Nephron progenitor cell (in vitro differentiated cells): ENCODE measurements at regions not wholly inside any gene's neighbourhood (a gene's known extent, or its start where the extent isn't known, plus 50 kb on each side); places are given as distances from the start of the nearest gene placed in this dataset.
A peak's percentile ranks its signal among the peaks of the same experiment; 100 is the strongest.

Experiments used
- DNase-seq: peaks from one replicate; pipeline ENCODE4 v3.0.0; 2021
- H3K27ac Mint-ChIP-seq: 2 replicates; pipeline ENCODE4 v1.8.0; 2021; ENCODE audit warnings: mild to moderate bottlenecking, moderate library complexity, mixed read lengths
- H3K27me3 Mint-ChIP-seq: 2 replicates; pipeline ENCODE4 v1.8.0; 2021; ENCODE audit warnings: mild to moderate bottlenecking, low read depth, mixed read lengths; ENCODE audit not compliant: poor library complexity
- H3K36me3 Mint-ChIP-seq: 2 replicates; pipeline ENCODE4 v1.8.0; 2021; ENCODE audit warnings: low read depth, mixed read lengths
- H3K4me1 Mint-ChIP-seq: 2 replicates; pipeline ENCODE4 v1.8.0; 2021; ENCODE audit warnings: mixed read lengths
- H3K4me3 Mint-ChIP-seq: 2 replicates; pipeline ENCODE4 v1.8.0; 2021; ENCODE audit warnings: mild to moderate bottlenecking, moderate library complexity, mixed read lengths
- H3K9me3 Mint-ChIP-seq: 2 replicates; pipeline ENCODE4 v1.8.0; 2021; ENCODE audit warnings: mild to moderate bottlenecking, moderate library complexity, mixed read lengths
- TF ChIP-seq, protein P1 (sequence below): fragments of 200-600 bp; sonication (generic); IDR thresholded peaks from 2 replicates; pipeline ENCODE4 v1.5.0; 2021; ENCODE audit warnings: antibody characterized with exemption

DNA sequence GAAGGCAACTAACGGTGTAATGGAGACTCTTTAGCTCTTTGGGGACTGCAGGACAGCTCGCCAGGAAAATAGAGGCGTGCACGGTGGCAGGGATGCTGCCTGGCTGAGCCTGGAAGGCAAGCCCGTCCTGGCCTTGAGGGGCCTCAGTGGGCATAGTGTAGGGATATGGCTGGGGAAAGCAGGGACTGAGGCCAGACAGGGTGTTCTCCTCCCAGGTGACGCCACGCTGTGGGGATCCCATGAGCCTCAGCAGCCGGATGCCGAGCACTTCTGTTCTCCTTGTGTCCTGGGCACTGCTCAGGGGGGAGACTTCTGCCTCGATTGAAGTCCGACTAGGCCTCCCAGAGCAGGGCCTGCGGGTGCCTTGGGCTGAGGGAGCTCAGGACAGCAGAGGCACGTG, 89.2 kb downstream of the NPIPB11 start:
- TF ChIP-seq, protein P1, sequence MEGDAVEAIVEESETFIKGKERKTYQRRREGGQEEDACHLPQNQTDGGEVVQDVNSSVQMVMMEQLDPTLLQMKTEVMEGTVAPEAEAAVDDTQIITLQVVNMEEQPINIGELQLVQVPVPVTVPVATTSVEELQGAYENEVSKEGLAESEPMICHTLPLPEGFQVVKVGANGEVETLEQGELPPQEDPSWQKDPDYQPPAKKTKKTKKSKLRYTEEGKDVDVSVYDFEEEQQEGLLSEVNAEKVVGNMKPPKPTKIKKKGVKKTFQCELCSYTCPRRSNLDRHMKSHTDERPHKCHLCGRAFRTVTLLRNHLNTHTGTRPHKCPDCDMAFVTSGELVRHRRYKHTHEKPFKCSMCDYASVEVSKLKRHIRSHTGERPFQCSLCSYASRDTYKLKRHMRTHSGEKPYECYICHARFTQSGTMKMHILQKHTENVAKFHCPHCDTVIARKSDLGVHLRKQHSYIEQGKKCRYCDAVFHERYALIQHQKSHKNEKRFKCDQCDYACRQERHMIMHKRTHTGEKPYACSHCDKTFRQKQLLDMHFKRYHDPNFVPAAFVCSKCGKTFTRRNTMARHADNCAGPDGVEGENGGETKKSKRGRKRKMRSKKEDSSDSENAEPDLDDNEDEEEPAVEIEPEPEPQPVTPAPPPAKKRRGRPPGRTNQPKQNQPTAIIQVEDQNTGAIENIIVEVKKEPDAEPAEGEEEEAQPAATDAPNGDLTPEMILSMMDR: no peak
- no peak for DNase-seq
- H3K36me3 Mint-ChIP-seq: no peaks in the 10 kb centered on the region
- H3K27ac Mint-ChIP-seq: no peak overlapping the region
- H3K27me3 Mint-ChIP-seq: peaks cover 4% of the 10 kb centered on the region
- H3K9me3 Mint-ChIP-seq: no peaks in the 10 kb centered on the region
- H3K4me3 Mint-ChIP-seq: no peak overlapping the region
- H3K4me1 Mint-ChIP-seq: peaks cover 86% of the 10 kb centered on the region

DNA sequence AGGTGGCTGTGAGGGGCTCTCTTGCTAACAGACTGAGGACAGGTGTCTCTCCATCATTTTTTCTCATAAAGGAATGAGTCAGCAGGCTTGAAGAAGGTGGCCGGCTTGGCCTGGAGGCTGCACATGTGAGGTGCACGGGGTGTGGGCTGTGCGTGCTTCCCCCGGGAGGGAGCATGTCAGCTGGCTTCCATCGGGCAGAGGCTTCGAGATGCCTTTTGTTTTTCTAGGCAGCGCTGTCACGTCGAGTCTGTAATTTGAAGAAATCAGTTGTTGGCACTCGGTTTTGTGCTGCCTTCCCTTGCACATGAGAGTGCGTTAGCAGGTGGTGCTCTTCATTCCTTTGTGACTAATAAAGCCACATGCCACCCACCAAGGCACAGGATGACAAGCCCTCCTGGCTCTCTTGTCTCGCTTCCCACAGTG, 89.7 kb downstream of the NPIPB11 start:
- Mint-ChIP-seq H3K27me3 (peaks cover 4% of the 10 kb centered on the region), H3K9me3 (no peaks in the 10 kb centered on the region), H3K4me1 (peaks cover 84% of the 10 kb centered on the region), H3K27ac (no peak overlapping the region), H3K36me3 (no peaks in the 10 kb centered on the region), H3K4me3 (no peak overlapping the region)
- TF ChIP-seq, protein P1: no peak
- DNase-seq: no peak

DNA sequence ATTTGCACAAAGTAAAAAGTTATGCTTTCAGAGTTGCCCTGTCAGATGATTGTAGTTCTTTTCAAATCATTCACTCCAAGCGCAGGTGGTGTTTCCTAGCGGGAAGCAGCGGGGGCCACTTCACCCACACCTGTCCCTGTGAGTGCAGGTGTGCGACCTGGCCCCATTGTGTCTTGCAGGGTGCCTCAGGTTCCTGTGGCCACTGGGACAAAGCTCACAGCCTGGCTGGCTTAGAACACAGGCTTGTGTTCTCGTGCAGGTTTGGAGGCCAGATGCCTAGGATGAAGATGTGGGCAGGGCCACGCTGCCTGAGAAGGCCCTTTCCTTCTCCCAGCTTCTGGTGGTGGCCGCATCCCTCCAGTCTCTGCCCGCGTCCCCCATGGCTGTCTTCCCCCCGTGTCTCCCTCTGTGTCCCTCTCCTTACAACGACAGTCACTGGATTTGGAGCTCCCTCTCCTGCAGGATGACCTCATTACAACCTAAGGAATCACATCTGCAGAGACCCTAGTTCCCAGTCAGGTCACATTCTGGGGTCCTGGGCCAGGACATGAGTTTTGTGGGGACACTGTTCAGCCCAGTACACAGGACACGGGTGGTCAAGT, 90.5 kb downstream of the NPIPB11 start:
- Mint-ChIP-seq H3K27me3 (peaks cover 8% of the 10 kb centered on the region), H3K4me3 (no peak overlapping the region), H3K27ac (no peak overlapping the region), H3K4me1 (peaks cover 84% of the 10 kb centered on the region), H3K36me3 (no peaks in the 10 kb centered on the region), H3K9me3 (no peaks in the 10 kb centered on the region)
- TF ChIP-seq, protein P1: no peak
- DNase-seq: no peak

DNA sequence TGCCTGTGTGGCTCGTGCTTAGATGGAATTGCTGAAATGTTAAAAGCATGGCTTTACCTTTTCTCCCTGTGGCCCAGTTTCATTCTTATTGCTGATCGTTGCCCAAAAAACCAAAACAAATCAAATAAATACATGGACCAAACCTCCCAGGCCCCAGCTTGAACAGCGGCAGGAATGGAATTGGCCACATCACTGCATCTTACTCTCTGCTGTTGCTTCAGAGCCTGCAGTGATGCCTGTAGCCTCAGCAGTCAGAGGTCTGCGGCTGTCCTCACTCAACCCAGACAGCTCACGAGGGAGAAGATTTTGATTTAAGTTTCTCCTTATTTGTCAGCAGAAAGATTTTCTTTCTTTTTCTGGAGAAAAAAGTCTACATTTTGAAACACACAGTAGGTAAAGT, 91.5 kb downstream of the NPIPB11 start:
- TF ChIP-seq, protein P1: no peak
- Mint-ChIP-seq H3K27me3 (peaks cover 11% of the 10 kb centered on the region), H3K9me3 (no peaks in the 10 kb centered on the region), H3K36me3 (no peaks in the 10 kb centered on the region), H3K4me3 (no peak overlapping the region), H3K4me1 (peaks cover 87% of the 10 kb centered on the region), H3K27ac (no peak overlapping the region)
- DNase-seq: no peak

DNA sequence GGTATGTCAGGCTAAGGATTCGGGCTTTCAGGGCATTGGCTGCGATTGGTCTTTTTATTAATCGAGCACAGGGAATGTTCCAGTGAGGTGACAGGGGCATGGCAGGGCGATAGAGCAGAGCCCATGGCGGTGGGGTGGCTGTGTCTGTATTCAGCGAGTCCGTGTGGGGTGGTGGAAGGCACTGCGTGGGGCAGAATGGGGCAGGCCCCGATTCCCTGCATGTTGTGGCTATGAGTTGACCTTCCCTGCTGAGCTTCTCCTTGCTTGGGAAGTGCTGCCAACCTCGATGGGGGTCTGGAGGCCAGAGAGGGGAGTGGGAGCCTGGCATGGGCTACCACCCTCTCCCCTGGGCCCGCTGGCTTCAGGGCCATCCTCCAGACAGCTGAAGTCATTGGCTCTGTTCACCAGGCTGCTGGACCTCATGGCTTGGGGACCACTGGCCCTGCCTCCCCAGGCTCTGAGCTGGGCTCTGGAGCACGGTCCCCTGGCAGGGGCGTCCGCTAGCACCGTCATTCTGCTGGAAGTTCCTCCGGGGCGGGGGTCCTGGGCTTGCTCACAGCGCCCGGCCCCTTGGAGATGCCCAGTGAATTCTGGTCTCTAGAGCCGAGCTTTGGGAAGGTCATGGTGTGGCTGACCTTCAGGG, 92.1 kb downstream of the NPIPB11 start:
- H3K27me3 Mint-ChIP-seq: peaks cover 11% of the 10 kb centered on the region
- H3K4me1 Mint-ChIP-seq: peaks cover 81% of the 10 kb centered on the region
- peak overlapping the region; percentile 62 for H3K4me3 Mint-ChIP-seq
- H3K9me3 Mint-ChIP-seq: no peaks in the 10 kb centered on the region
- no peak for DNase-seq
- peak overlapping the region; percentile 93 for H3K27ac Mint-ChIP-seq
- TF ChIP-seq, protein P1: no peak
- H3K36me3 Mint-ChIP-seq: no peaks in the 10 kb centered on the region

DNA sequence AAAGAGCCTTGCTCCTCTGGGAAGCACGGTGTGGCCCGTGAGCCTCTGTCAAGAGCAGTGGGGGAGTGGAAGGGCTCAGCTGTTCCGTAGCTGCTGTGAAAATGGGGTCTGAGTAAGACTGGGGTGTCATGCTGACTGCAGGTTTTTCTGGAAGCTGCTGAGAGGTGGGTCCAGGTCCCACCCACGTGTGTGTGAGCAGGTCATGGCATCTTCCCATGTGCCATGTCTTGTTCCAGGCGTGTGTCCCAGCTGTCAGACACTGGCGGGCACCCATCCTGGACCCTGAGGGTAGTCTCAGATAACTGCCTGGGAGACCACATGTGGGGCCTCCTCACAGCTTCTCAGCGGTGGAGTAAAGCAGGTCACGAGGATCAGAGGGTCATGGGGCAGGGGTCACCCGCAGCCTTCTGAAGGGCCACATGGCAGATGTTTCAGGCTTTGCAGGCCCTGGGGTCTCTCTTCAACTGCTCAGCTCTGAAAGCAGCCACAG, 92.9 kb downstream of the NPIPB11 start:
- peak overlapping the region; percentile 62 for H3K4me3 Mint-ChIP-seq
- no peaks in the 10 kb centered on the region for H3K36me3 Mint-ChIP-seq
- no peak for DNase-seq
- H3K27me3 Mint-ChIP-seq: peaks cover 11% of the 10 kb centered on the region
- H3K9me3 Mint-ChIP-seq: no peaks in the 10 kb centered on the region
- peak overlapping the region; percentile 93 for H3K27ac Mint-ChIP-seq
- H3K4me1 Mint-ChIP-seq: peaks cover 76% of the 10 kb centered on the region
- TF ChIP-seq, protein P1: no peak
